ENCODE measurements at regions not wholly inside any gene's neighbourhood (a gene's known extent, or its start where the extent isn't known, plus 50 kb on each side); places are given as distances from the start of the nearest gene placed in this dataset.

GRCh38 chr4:55753856-55754255, 65.7 kb upstream of the EXOC1L start:
- intact Hi-C loops (cut with micrococcal nuclease) = no loop called here
- H3K4me1 Mint-ChIP-seq (ENCODE audit: low read depth) = no peaks in the 10 kb centered on the region
- POLR2A ChIA-PET = no interaction called here
- TF ChIP-seq CTCF (IDR thresholded peaks at IDR 0.05) = no peak
- no peak overlapping the region for H3K27ac Mint-ChIP-seq
- H3K27me3 Mint-ChIP-seq = peaks cover 7% of the 10 kb centered on the region
- ATAC-seq = no peak
- CTCF ChIA-PET = no interaction called here
- no peaks in the 10 kb centered on the region for H3K9me3 Mint-ChIP-seq
- DNase-seq = no peak
- no peaks in the 10 kb centered on the region for H3K36me3 Mint-ChIP-seq (ENCODE audit: low read depth)
- H3K4me3 Mint-ChIP-seq = no peak overlapping the region

GRCh38 chr4:55754754-55755350, 64.7 kb upstream of the EXOC1L start:
- no peaks in the 10 kb centered on the region for H3K4me1 Mint-ChIP-seq (ENCODE audit: low read depth)
- no peaks in the 10 kb centered on the region for H3K9me3 Mint-ChIP-seq
- no peaks in the 10 kb centered on the region for H3K36me3 Mint-ChIP-seq (ENCODE audit: low read depth)
- peaks cover 4% of the 10 kb centered on the region for H3K27me3 Mint-ChIP-seq
- intact Hi-C loops (cut with micrococcal nuclease) = no loop called here
- no peak for TF ChIP-seq CTCF (IDR thresholded peaks at IDR 0.05)
- ChIA-PET POLR2A (no interaction called here), CTCF (no interaction called here)
- no peak overlapping the region for H3K4me3 Mint-ChIP-seq
- ATAC-seq = no peak
- no peak for DNase-seq
- no peak overlapping the region for H3K27ac Mint-ChIP-seq

GRCh38 chr4:55756208-55756607, 63.4 kb upstream of the EXOC1L start:
- no peak overlapping the region for H3K4me3 Mint-ChIP-seq
- ChIA-PET POLR2A (no interaction called here), CTCF (no interaction called here)
- H3K27ac Mint-ChIP-seq = no peak overlapping the region
- no peaks in the 10 kb centered on the region for H3K36me3 Mint-ChIP-seq (ENCODE audit: low read depth)
- H3K4me1 Mint-ChIP-seq (ENCODE audit: low read depth) = no peaks in the 10 kb centered on the region
- no peak for TF ChIP-seq CTCF (IDR thresholded peaks at IDR 0.05)
- H3K9me3 Mint-ChIP-seq = no peaks in the 10 kb centered on the region
- intact Hi-C loops (cut with micrococcal nuclease) = no loop called here
- H3K27me3 Mint-ChIP-seq = peaks cover 4% of the 10 kb centered on the region
- no peak for ATAC-seq
- no peak for DNase-seq

- intact Hi-C loops (cut with micrococcal nuclease) = no loop called here
- H3K4me1 Mint-ChIP-seq (ENCODE audit: low read depth) = no peaks in the 10 kb centered on the region
- no peak for DNase-seq
- no peaks in the 10 kb centered on the region for H3K9me3 Mint-ChIP-seq
- no peaks in the 10 kb centered on the region for H3K27me3 Mint-ChIP-seq
- no peak overlapping the region for H3K4me3 Mint-ChIP-seq
- TF ChIP-seq CTCF (IDR thresholded peaks at IDR 0.05) = no peak
- ChIA-PET POLR2A (no interaction called here), CTCF (interaction anchor here (1.4 kb wide), 1 partner anchor 20 kb away, joined by 4 read pairs; no protein-coding TSS in a partner anchor)
- H3K36me3 Mint-ChIP-seq (ENCODE audit: low read depth) = no peaks in the 10 kb centered on the region
- no peak for ATAC-seq
- no peak overlapping the region for H3K27ac Mint-ChIP-seq
Observed at GRCh38 chr4:55757356-55757952, 62.1 kb upstream of the EXOC1L start.

GRCh38 chr4:55758066-55758465, 61.5 kb upstream of the EXOC1L start:
- intact Hi-C loops (cut with micrococcal nuclease) = no loop called here

More at GRCh38 chr4:55758066-55758465, 61.5 kb upstream of the EXOC1L start:
- no peaks in the 10 kb centered on the region for H3K9me3 Mint-ChIP-seq
- no peaks in the 10 kb centered on the region for H3K27me3 Mint-ChIP-seq
- no peak for TF ChIP-seq CTCF (IDR thresholded peaks at IDR 0.05)
- ChIA-PET CTCF (interaction anchor here (1.4 kb wide), 1 partner anchor 21 kb away, joined by 4 read pairs; no protein-coding TSS in a partner anchor), POLR2A (no interaction called here)
- ATAC-seq (no peak), DNase-seq (no peak)
- no peak overlapping the region for H3K27ac Mint-ChIP-seq
- no peak overlapping the region for H3K4me3 Mint-ChIP-seq
- no peaks in the 10 kb centered on the region for H3K36me3 Mint-ChIP-seq (ENCODE audit: low read depth)
- no peaks in the 10 kb centered on the region for H3K4me1 Mint-ChIP-seq (ENCODE audit: low read depth)
